Type B pancreatic cell (in vitro differentiated cells): ENCODE measurements at regions not wholly inside any gene's neighbourhood (a gene's known extent, or its start where the extent isn't known, plus 50 kb on each side); places are given as distances from the start of the nearest gene placed in this dataset.

Source experiments
- DNase-seq: peaks from one replicate; pipeline ENCODE4 v3.0.0; 2021; ENCODE audit warnings: mixed read lengths; ENCODE audit not compliant: unreplicated experiment; ENCODE audit errors: extremely low spot score
- H3K27ac Mint-ChIP-seq: 2 replicates; pipeline ENCODE4 v1.8.0; 2021; ENCODE audit warnings: mild to moderate bottlenecking, mixed read lengths
- H3K27me3 Mint-ChIP-seq: 2 replicates; pipeline ENCODE4 v1.8.0; 2021; ENCODE audit warnings: mixed read lengths
- H3K36me3 Mint-ChIP-seq: 2 replicates; pipeline ENCODE4 v1.8.0; 2021; ENCODE audit warnings: mixed read lengths
- H3K4me1 Mint-ChIP-seq: one replicate; pipeline ENCODE4 v1.8.0; 2021; ENCODE audit warnings: mixed read lengths; ENCODE audit not compliant: unreplicated experiment
- H3K4me3 Mint-ChIP-seq: 2 replicates; pipeline ENCODE4 v1.8.0; 2021; ENCODE audit warnings: mild to moderate bottlenecking, mixed read lengths
- H3K9me3 Mint-ChIP-seq: 2 replicates; pipeline ENCODE4 v1.8.0; 2021; ENCODE audit warnings: mixed read lengths
- TF ChIP-seq, protein P1 (sequence below): fragments of 200-600 bp; sonication (generic); conservative IDR thresholded peaks from 2 replicates; pipeline ENCODE4 v1.5.0; 2021; ENCODE audit warnings: antibody characterized with exemption, mild to moderate bottlenecking

DNA sequence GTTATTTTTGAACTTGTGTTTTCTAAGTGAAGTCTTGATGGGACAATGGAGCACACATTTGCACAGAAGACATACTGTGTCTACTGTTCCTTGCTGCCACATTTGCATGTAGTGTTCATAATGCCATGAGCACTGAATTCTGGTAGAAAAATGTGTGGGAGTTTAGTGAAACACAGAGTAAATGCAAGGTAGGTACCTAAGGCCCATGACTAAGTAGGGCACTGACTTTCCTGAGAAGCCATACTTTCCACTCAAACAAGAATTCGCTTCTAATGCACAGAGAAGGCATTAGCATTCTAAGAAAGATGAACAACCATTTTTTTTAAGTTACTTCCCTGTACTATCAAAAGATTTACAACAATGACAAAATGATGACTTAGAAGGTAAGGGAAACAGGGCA lies 282.2 kb downstream of the MAN2A1 start:
- Mint-ChIP-seq H3K4me1 (no peaks in the 10 kb centered on the region), H3K36me3 (no peaks in the 10 kb centered on the region), H3K4me3 (no peak overlapping the region), H3K27me3 (peaks cover under 1% of the 10 kb centered on the region), H3K9me3 (no peaks in the 10 kb centered on the region), H3K27ac (no peak overlapping the region)
- TF ChIP-seq, protein P1, sequence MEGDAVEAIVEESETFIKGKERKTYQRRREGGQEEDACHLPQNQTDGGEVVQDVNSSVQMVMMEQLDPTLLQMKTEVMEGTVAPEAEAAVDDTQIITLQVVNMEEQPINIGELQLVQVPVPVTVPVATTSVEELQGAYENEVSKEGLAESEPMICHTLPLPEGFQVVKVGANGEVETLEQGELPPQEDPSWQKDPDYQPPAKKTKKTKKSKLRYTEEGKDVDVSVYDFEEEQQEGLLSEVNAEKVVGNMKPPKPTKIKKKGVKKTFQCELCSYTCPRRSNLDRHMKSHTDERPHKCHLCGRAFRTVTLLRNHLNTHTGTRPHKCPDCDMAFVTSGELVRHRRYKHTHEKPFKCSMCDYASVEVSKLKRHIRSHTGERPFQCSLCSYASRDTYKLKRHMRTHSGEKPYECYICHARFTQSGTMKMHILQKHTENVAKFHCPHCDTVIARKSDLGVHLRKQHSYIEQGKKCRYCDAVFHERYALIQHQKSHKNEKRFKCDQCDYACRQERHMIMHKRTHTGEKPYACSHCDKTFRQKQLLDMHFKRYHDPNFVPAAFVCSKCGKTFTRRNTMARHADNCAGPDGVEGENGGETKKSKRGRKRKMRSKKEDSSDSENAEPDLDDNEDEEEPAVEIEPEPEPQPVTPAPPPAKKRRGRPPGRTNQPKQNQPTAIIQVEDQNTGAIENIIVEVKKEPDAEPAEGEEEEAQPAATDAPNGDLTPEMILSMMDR: no peak
- DNase-seq: no peak

DNA sequence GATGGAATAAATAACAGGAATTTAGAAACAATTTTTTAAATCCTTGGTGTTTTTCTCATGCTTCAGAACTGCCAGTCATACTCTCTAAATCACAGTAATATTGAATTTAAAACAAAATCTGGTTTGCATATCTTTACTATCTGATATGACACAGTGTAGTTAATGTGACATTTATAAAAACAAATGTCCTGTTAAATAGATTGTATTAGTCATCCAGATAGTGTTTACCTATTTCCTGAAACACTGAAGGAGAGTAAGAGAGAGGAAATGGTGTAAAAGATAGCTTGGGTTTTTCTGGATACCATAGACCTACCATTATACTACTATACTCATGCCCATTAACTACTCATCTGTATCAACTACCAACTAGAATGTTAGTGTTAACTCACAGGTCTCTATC lies 292.3 kb downstream of the MAN2A1 start:
- Mint-ChIP-seq H3K9me3 (peaks cover 3% of the 10 kb centered on the region), H3K27ac (no peak overlapping the region), H3K4me3 (no peak overlapping the region), H3K27me3 (no peaks in the 10 kb centered on the region), H3K4me1 (no peaks in the 10 kb centered on the region), H3K36me3 (no peaks in the 10 kb centered on the region)
- DNase-seq: no peak
- TF ChIP-seq, protein P1: no peak

GRCh38 chr5:109982966-109983534 lies 293.3 kb downstream of the MAN2A1 start:
- Mint-ChIP-seq H3K4me3 (no peak overlapping the region), H3K4me1 (peaks cover 5% of the 10 kb centered on the region), H3K36me3 (no peaks in the 10 kb centered on the region), H3K27me3 (no peaks in the 10 kb centered on the region), H3K27ac (no peak overlapping the region), H3K9me3 (peaks cover 3% of the 10 kb centered on the region)
- TF ChIP-seq, protein P1: no peak
- no peak for DNase-seq

- Mint-ChIP-seq H3K9me3 (peaks cover 3% of the 10 kb centered on the region), H3K4me1 (peaks cover 6% of the 10 kb centered on the region), H3K4me3 (no peak overlapping the region), H3K27ac (no peak overlapping the region), H3K36me3 (no peaks in the 10 kb centered on the region), H3K27me3 (no peaks in the 10 kb centered on the region)
- TF ChIP-seq, protein P1: no peak
- DNase-seq: no peak
These were observed 297.0 kb downstream of the MAN2A1 start for GRCh38 chr5:109986726-109987125.

DNA sequence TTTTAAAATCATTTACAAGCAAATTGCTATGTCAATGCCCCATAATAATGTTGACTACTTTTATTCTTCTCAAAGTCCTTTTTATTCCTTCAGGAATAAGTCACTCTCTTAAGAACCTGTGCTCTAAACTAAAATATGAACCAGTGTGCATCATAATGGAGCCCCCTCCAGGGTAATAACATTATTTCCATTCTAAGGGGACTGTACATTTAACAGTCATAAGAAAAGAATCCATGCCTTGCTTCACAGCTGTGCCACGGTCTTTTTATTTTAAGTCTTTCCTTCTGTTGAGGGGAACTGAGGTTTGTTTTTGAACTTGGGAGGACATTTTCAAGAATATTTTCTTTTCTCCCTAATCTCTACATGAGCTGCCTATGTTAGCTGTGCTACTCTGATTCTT lies 297.6 kb downstream of the MAN2A1 start:
- H3K27me3 Mint-ChIP-seq: no peaks in the 10 kb centered on the region
- peaks cover 3% of the 10 kb centered on the region for H3K9me3 Mint-ChIP-seq
- H3K4me3 Mint-ChIP-seq: no peak overlapping the region
- no peaks in the 10 kb centered on the region for H3K36me3 Mint-ChIP-seq
- no peak for DNase-seq
- no peak overlapping the region for H3K27ac Mint-ChIP-seq
- peaks cover 9% of the 10 kb centered on the region for H3K4me1 Mint-ChIP-seq
- TF ChIP-seq, protein P1: no peak

DNA sequence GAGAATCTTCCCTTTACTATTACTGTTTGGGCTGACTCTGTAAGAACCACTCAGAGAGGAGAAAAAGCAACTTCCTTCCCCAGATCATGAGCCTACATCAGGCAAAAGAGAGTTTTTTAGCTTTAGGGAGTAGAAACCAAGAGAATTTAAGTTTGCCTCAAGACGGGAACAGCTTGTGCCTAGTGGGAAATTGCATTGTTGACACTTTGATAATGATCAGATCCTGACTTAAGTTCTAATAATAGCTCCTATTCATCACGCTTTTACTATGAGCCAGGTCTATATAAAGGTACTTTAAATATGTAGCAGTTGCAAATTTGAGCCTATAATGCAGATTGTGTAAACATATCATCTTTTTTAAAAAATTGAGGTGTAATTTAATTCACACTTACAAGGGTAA lies 298.2 kb downstream of the MAN2A1 start:
- peaks cover 3% of the 10 kb centered on the region for H3K9me3 Mint-ChIP-seq
- TF ChIP-seq, protein P1: no peak
- no peak overlapping the region for H3K4me3 Mint-ChIP-seq
- no peak for DNase-seq
- no peaks in the 10 kb centered on the region for H3K27me3 Mint-ChIP-seq
- no peaks in the 10 kb centered on the region for H3K36me3 Mint-ChIP-seq
- no peak overlapping the region for H3K27ac Mint-ChIP-seq
- peaks cover 14% of the 10 kb centered on the region for H3K4me1 Mint-ChIP-seq
